Central memory CD8-positive, alpha-beta T cell (primary cell): ENCODE measurements at regions not wholly inside any gene's neighbourhood (a gene's known extent, or its start where the extent isn't known, plus 50 kb on each side); places are given as distances from the start of the nearest gene placed in this dataset.
"Not testable (repeated sequence)": the region's sequence is repeated elsewhere in the genome, so short reads cannot be mapped to it uniquely, and the experiment has no call there.

ENCODE experiments used
- ATAC-seq: fragments of 150-1000 bp; cut with Tn5 transposase; replicated peaks from 2 replicates; pipeline ENCODE4 v1.10.0; 2022; ENCODE audit warnings: mild to moderate bottlenecking, moderate FRiP score, moderate number of reproducible peaks; ENCODE audit not compliant: poor library complexity, severe bottlenecking; ENCODE audit errors: extremely low read depth
- DNase-seq, 2 donors: peaks; one replicate each; pipeline ENCODE4 v3.0.0; 2021; ENCODE audit warnings: low spot score in 2 of 2
- H3K27ac Mint-ChIP-seq: one replicate; pipeline ENCODE4 v1.8.0; 2022; ENCODE audit warnings: low read depth, mild to moderate bottlenecking, moderate library complexity, mixed read lengths
- H3K27me3 Mint-ChIP-seq: one replicate; pipeline ENCODE4 v1.8.0; 2022; ENCODE audit warnings: mixed read lengths
- H3K36me3 Mint-ChIP-seq: one replicate; pipeline ENCODE4 v1.8.0; 2022; ENCODE audit warnings: mild to moderate bottlenecking, moderate library complexity, mixed read lengths; ENCODE audit not compliant: insufficient read depth
- H3K4me1 Mint-ChIP-seq: one replicate; pipeline ENCODE4 v1.8.0; 2022; ENCODE audit warnings: mixed read lengths
- H3K4me3 Mint-ChIP-seq: one replicate; pipeline ENCODE4 v1.8.0; 2022; ENCODE audit warnings: mild to moderate bottlenecking, moderate library complexity, mixed read lengths
- H3K9me3 Mint-ChIP-seq: one replicate; pipeline ENCODE4 v1.8.0; 2022; ENCODE audit warnings: mixed read lengths

- ATAC-seq (no peak), DNase-seq (no peak)
- H3K4me1 Mint-ChIP-seq, result no peaks in the 10 kb centered on the region
- no peaks in the 10 kb centered on the region for H3K36me3 Mint-ChIP-seq
- H3K27me3 Mint-ChIP-seq, result no peaks in the 10 kb centered on the region
- peaks cover 25% of the 10 kb centered on the region for H3K9me3 Mint-ChIP-seq
- H3K4me3 Mint-ChIP-seq, result no peak overlapping the region
- H3K27ac Mint-ChIP-seq, result no peak overlapping the region
Observed at GRCh38 chr5:84885485-84886258, 501.0 kb upstream of the EDIL3 start.

GRCh38 chr5:84881737-84882136 lies 497.1 kb upstream of the EDIL3 start:
- Mint-ChIP-seq H3K9me3 (peaks cover 19% of the 10 kb centered on the region), H3K4me1 (no peaks in the 10 kb centered on the region), H3K36me3 (no peaks in the 10 kb centered on the region), H3K4me3 (no peak overlapping the region), H3K27me3 (no peaks in the 10 kb centered on the region), H3K27ac (no peak overlapping the region)
- no peak for ATAC-seq
- DNase-seq, result no peak

DNA sequence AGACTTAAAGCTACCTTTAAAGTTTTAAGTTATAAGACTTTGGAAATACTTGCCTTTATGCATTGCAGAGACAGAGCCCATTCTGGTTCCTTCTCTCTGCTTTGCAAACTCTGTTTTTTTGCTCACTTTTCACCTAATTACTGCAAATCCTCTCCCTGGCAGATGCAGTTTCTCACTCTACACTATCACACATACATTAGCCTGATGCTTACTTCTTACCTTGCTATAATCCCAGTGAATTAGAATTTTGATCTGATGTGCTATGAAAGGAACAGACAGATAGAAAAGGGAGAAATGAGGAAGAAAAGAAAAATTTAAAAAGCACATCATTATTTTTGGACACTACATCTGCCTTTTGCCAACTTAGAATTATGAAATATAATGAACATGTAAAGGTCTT lies 489.5 kb upstream of the EDIL3 start:
- Mint-ChIP-seq H3K27me3 (no peaks in the 10 kb centered on the region), H3K27ac (no peak overlapping the region), H3K9me3 (peaks cover 34% of the 10 kb centered on the region), H3K4me3 (no peak overlapping the region), H3K36me3 (no peaks in the 10 kb centered on the region), H3K4me1 (no peaks in the 10 kb centered on the region)
- ATAC-seq (no peak), DNase-seq (no peak)

GRCh38 chr5:84872768-84873167 lies 488.1 kb upstream of the EDIL3 start:
- Mint-ChIP-seq H3K4me3 (no peak overlapping the region), H3K27me3 (no peaks in the 10 kb centered on the region), H3K36me3 (no peaks in the 10 kb centered on the region), H3K4me1 (no peaks in the 10 kb centered on the region), H3K9me3 (peaks cover 37% of the 10 kb centered on the region), H3K27ac (no peak overlapping the region)
- DNase-seq (no peak), ATAC-seq (no peak)

DNA sequence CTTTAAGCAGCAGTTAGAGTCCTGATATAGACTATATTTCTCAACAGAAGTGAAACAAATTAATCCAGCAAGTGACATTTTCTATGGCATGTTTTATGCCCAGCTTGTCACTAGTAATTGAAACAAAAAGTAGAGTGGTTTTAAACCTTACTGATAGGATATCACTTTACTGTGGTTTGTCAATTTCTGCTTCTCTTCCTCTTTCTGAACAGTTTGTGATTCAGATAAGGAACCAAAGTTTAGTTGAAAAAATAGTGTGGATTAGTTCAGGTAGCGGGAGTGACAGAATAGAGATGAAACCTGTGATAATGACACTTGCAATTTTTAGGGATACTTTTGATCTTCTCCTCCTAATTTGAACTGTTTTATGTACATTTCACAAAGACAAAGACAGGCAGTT lies 485.7 kb upstream of the EDIL3 start:
- no peak for DNase-seq
- no peaks in the 10 kb centered on the region for H3K36me3 Mint-ChIP-seq
- no peaks in the 10 kb centered on the region for H3K27me3 Mint-ChIP-seq
- H3K4me1 Mint-ChIP-seq, result no peaks in the 10 kb centered on the region
- no peak overlapping the region for H3K4me3 Mint-ChIP-seq
- H3K9me3 Mint-ChIP-seq, result peaks cover 40% of the 10 kb centered on the region
- no peak overlapping the region for H3K27ac Mint-ChIP-seq
- ATAC-seq, result no peak

DNA sequence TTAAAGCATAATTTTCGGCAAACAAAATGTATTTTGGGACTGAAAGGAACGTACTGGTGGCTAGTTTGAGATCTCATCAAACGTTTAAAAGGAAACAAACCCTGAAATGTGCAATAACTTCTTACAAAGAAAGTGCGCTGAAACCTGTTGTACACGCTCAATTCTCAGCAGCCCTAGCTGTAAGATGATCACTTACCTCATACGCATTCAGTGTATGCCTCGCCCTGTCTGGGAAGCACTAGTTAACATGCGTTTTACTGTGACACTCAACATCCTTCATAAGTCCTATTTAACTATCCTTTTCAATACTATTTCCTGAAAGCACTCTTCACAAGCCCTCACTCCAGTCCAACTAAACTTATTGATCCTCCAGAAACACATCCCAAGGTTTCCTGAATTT lies 485.0 kb upstream of the EDIL3 start:
- H3K4me3 Mint-ChIP-seq, result no peak overlapping the region
- H3K27ac Mint-ChIP-seq, result no peak overlapping the region
- no peaks in the 10 kb centered on the region for H3K4me1 Mint-ChIP-seq
- H3K9me3 Mint-ChIP-seq, result peaks cover 35% of the 10 kb centered on the region
- DNase-seq, result no peak
- no peaks in the 10 kb centered on the region for H3K27me3 Mint-ChIP-seq
- no peak for ATAC-seq
- H3K36me3 Mint-ChIP-seq, result no peaks in the 10 kb centered on the region

- H3K4me1 Mint-ChIP-seq, DNase-seq, H3K27ac Mint-ChIP-seq, H3K27me3 Mint-ChIP-seq, ATAC-seq, H3K36me3 Mint-ChIP-seq, H3K4me3 Mint-ChIP-seq: not testable (repeated sequence)
- H3K9me3 Mint-ChIP-seq, result peaks cover 20% of the 10 kb centered on the region
Observed at GRCh38 chr5:84863936-84864335, 479.3 kb upstream of the EDIL3 start.

- no peak for ATAC-seq
- DNase-seq, result no peak
- H3K36me3 Mint-ChIP-seq, result no peaks in the 10 kb centered on the region
- H3K27me3 Mint-ChIP-seq, result no peaks in the 10 kb centered on the region
- H3K4me1 Mint-ChIP-seq, result no peaks in the 10 kb centered on the region
- H3K9me3 Mint-ChIP-seq, result peaks cover 12% of the 10 kb centered on the region
- no peak overlapping the region for H3K4me3 Mint-ChIP-seq
- H3K27ac Mint-ChIP-seq, result no peak overlapping the region
Observed at GRCh38 chr5:84863020-84863419, 478.3 kb upstream of the EDIL3 start.

DNA sequence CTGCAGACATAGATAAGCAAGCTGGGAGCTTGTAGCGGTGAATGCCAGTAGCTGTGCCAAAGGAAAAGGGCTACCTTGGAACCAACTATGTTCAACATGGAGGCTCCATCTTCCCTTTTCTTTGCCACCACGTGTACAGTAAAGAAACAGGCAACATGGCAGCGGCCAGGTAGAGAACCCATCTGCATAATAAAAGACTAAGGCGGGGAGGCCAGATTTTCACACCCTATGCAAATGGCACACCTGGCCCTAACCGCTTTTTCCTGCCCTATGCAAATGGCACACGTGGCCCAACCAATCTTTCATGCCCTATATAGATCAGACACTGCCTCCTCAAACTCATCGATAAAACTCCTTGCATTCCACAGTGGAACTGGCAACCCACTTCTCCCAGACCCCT lies 477.5 kb upstream of the EDIL3 start:
- Mint-ChIP-seq H3K27ac (no peak overlapping the region), H3K4me1 (no peaks in the 10 kb centered on the region), H3K4me3 (no peak overlapping the region), H3K27me3 (no peaks in the 10 kb centered on the region), H3K9me3 (peaks cover 5% of the 10 kb centered on the region), H3K36me3 (no peaks in the 10 kb centered on the region)
- ATAC-seq, result no peak
- no peak for DNase-seq

GRCh38 chr5:84861306-84861705 lies 476.6 kb upstream of the EDIL3 start:
- H3K9me3 Mint-ChIP-seq, result no peaks in the 10 kb centered on the region
- no peaks in the 10 kb centered on the region for H3K36me3 Mint-ChIP-seq
- H3K27me3 Mint-ChIP-seq, result no peaks in the 10 kb centered on the region
- no peak overlapping the region for H3K27ac Mint-ChIP-seq
- no peak for DNase-seq
- H3K4me1 Mint-ChIP-seq, result no peaks in the 10 kb centered on the region
- no peak for ATAC-seq
- no peak overlapping the region for H3K4me3 Mint-ChIP-seq

DNA sequence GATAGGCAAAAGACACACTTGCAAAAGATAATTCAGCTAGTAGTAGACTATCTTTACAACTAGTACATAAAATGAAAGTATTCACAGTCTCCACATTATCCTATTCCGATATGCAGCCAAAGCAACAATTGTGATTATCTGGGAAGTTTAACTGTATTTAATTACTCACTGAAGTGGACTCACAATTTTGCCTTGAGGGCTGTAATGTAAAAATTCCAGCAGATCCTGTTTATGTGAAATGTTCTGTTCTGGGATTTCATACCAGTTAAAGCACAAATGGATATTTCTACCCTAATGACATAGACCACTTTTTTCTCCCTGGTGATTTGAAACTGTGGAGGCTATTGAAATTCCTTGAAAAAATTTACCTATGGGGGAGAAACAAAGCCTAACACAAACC lies 474.4 kb upstream of the EDIL3 start:
- Mint-ChIP-seq H3K9me3 (no peaks in the 10 kb centered on the region), H3K27ac (no peak overlapping the region), H3K27me3 (no peaks in the 10 kb centered on the region), H3K4me3 (no peak overlapping the region), H3K36me3 (no peaks in the 10 kb centered on the region), H3K4me1 (no peaks in the 10 kb centered on the region)
- DNase-seq (no peak), ATAC-seq (no peak)

- Mint-ChIP-seq H3K4me3 (no peak overlapping the region), H3K36me3 (no peaks in the 10 kb centered on the region), H3K27ac (no peak overlapping the region), H3K9me3 (peaks cover 5% of the 10 kb centered on the region), H3K27me3 (no peaks in the 10 kb centered on the region), H3K4me1 (no peaks in the 10 kb centered on the region)
- ATAC-seq (no peak), DNase-seq (no peak)
Observed at GRCh38 chr5:84831701-84832100, 447.0 kb upstream of the EDIL3 start.

- ATAC-seq (no peak), DNase-seq (no peak)
- Mint-ChIP-seq H3K9me3 (peaks cover 5% of the 10 kb centered on the region), H3K4me3 (no peak overlapping the region), H3K27me3 (no peaks in the 10 kb centered on the region), H3K4me1 (no peaks in the 10 kb centered on the region), H3K27ac (no peak overlapping the region), H3K36me3 (peaks cover 3% of the 10 kb centered on the region)
Observed at GRCh38 chr5:84830265-84830664, 445.6 kb upstream of the EDIL3 start.
